Mammary epithelial cell (primary cell): ENCODE measurements at regions not wholly inside any gene's neighbourhood (a gene's known extent, or its start where the extent isn't known, plus 50 kb on each side); places are given as distances from the start of the nearest gene placed in this dataset.

Experiments
- CTCF ChIP-seq, 2 donors: IDR thresholded peaks in 1 of 2; conservative IDR thresholded peaks in 1 of 2; 2 replicates each; pipeline ENCODE4 v1.5.1; 2011 to 2012; ENCODE audit warnings: inconsistent platforms in 2 of 2, low read length in 2 of 2, mild to moderate bottlenecking in 2 of 2, control low read depth in 1 of 2, low read depth in 1 of 2; ENCODE audit not compliant: insufficient read depth in 1 of 2; ENCODE audit errors: extremely low read depth in 1 of 2
- EZH2 ChIP-seq: IDR thresholded peaks from 2 replicates; pipeline ENCODE4 v1.6.1; 2012; ENCODE audit warnings: low read length, inconsistent platforms, borderline replicate concordance

GRCh38 chr4:35925806-35926205 lies 318.5 kb downstream of the ARAP2 start:
- TF ChIP-seq CTCF (conservative IDR thresholded peaks at IDR 0.05 in 1 of 2, IDR thresholded peaks at IDR 0.05 in 1 of 2; ENCODE audit: extremely low read depth in 1 of 2, insufficient read depth in 1 of 2, low read depth in 1 of 2, low read length in 2 of 2) (no peak), EZH2 (no peak)
